T-helper 17 cell (primary cell): ENCODE measurements at regions not wholly inside any gene's neighbourhood (a gene's known extent, or its start where the extent isn't known, plus 50 kb on each side); places are given as distances from the start of the nearest gene placed in this dataset.
A peak's percentile ranks its signal among the peaks of the same experiment; 100 is the strongest.
"Not testable (repeated sequence)": the region's sequence is repeated elsewhere in the genome, so short reads cannot be mapped to it uniquely, and the experiment has no call there.

Experiments used
- ATAC-seq: fragments of 150-1000 bp; cut with Tn5 transposase; 2 replicates; pipeline ENCODE4 v1.10.0; 2021; ENCODE audit warnings: mild to moderate bottlenecking, moderate library complexity
- DNase-seq, 3 donors: peaks; one replicate each; pipeline versions ENCODE4 v3.0.0 to v3.0.0-alpha.2; 2020 to 2021
- H3K9me3 ChIP-seq: one replicate; pipeline ENCODE4 v1.7.0; 2013; ENCODE audit warnings: low read length, mild to moderate bottlenecking; ENCODE audit not compliant: control insufficient read depth, poor library complexity, severe bottlenecking
- H3K27ac Mint-ChIP-seq: one replicate; pipeline ENCODE4 v1.8.0; 2022; ENCODE audit warnings: mild to moderate bottlenecking, moderate library complexity, mixed read lengths
- H3K27me3 Mint-ChIP-seq: one replicate; pipeline ENCODE4 v1.8.0; 2022; ENCODE audit warnings: mixed read lengths
- H3K36me3 Mint-ChIP-seq: one replicate; pipeline ENCODE4 v1.8.0; 2022; ENCODE audit warnings: low read depth, mixed read lengths
- H3K4me1 Mint-ChIP-seq: one replicate; pipeline ENCODE4 v1.8.0; 2022; ENCODE audit warnings: mild to moderate bottlenecking, mixed read lengths
- H3K4me3 Mint-ChIP-seq: one replicate; pipeline ENCODE4 v1.8.0; 2022; ENCODE audit warnings: mild to moderate bottlenecking, moderate library complexity, mixed read lengths

DNA sequence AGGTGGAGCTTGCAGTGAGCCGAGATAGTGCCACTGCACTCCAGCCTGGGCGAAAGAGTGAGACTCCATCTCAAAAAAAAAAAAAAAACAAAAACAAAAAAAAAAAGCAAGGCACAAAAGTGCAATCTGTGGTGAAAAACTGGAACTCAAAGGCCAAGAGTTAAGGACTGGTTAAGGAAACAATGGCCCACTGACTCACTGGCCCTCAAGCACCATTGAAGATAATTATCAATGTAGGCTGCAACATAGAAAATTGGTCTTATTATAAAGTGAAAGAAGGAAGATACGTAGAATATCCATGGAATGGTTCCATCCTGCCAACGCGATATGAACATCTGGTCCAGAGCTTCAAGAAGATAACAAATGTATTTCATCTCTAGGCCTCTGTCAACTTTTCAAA is 444.2 kb downstream of the SOX9 start:
- Mint-ChIP-seq H3K27me3 (no peaks in the 10 kb centered on the region), H3K27ac (no peak overlapping the region), H3K36me3 (no peaks in the 10 kb centered on the region), H3K4me1 (peaks cover 21% of the 10 kb centered on the region), H3K4me3 (no peak overlapping the region)
- H3K9me3 ChIP-seq: no peaks in the 10 kb centered on the region
- no peak for DNase-seq
- no peak for ATAC-seq

DNA sequence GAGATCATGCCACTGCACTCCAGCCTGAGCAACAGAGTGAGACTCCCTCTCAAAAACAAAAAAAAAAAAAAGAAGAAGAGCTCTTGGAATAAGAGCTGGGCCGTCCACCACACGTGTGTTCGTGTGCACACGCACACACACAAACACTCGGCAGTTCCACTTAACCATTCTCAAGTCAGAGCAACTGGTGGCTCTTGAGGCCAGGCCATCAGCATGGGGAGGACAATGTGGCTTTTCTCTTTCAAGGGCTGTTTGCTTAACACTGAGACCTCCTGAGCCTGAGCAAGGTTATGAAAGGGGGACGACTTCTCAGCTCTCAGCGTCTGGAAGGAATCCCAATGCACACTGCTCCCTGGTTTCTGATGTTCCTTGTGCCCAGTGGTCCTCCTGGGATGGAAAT is 444.9 kb downstream of the SOX9 start:
- H3K4me1 Mint-ChIP-seq: peaks cover 19% of the 10 kb centered on the region
- H3K27me3 Mint-ChIP-seq: no peaks in the 10 kb centered on the region
- DNase-seq (no peak), ATAC-seq (no peak)
- H3K4me3 Mint-ChIP-seq: no peak overlapping the region
- H3K27ac Mint-ChIP-seq: peak overlapping the region; percentile 54
- H3K9me3 ChIP-seq: no peaks in the 10 kb centered on the region
- H3K36me3 Mint-ChIP-seq: no peaks in the 10 kb centered on the region

DNA sequence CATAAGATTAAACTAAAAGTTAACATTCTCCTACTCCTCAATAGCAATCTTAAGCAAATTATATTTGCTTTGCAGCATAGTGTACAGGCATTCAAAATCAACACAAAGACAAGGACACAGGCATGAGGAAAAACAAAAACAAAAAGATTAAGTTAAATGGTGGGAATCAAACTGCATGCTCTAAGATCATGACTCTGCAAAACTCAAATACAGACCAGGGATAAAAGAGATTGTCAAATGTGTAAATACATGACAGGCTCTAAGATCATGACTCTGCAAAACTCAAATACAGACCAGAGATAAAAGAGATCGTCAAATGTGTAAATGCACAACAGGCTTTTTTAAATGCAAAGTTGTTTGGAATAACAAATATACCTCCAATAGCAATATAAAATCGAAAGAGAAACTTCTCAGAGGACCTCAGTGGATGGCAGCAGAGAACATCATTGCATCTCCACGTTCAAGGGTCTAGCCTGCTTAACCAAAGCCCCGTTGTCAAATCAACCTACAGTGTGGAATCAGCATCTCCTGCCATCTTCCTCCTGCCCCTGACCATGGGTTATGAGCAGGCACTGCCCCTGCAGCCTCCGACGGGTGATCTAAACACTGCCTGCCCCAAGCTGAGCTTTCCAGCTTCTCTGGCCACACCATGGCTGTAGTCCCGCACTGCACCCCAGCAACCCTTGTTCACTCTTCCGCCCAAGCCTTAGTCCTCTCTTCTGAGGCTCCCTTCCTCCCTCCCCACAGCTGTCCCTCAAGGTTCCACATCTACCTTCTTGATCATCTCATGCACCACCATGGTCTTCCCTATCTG is 446.1 kb downstream of the SOX9 start:
- DNase-seq: no peak
- no peaks in the 10 kb centered on the region for H3K9me3 ChIP-seq
- Mint-ChIP-seq H3K36me3 (no peaks in the 10 kb centered on the region), H3K27me3 (peaks cover under 1% of the 10 kb centered on the region), H3K4me1 (peaks cover 19% of the 10 kb centered on the region), H3K27ac (peak overlapping the region; percentile 54), H3K4me3 (peak overlapping the region; percentile 81)
- no peak for ATAC-seq

GRCh38 chr17:72567774-72568173 is 447.0 kb downstream of the SOX9 start:
- no peaks in the 10 kb centered on the region for H3K36me3 Mint-ChIP-seq
- peaks cover 19% of the 10 kb centered on the region for H3K4me1 Mint-ChIP-seq
- no peak for ATAC-seq
- no peaks in the 10 kb centered on the region for H3K9me3 ChIP-seq
- no peak for DNase-seq
- H3K4me3 Mint-ChIP-seq: peak overlapping the region; percentile 81
- H3K27ac Mint-ChIP-seq: peak overlapping the region; percentile 29
- peaks cover 7% of the 10 kb centered on the region for H3K27me3 Mint-ChIP-seq

GRCh38 chr17:72569148-72569946 is 448.5 kb downstream of the SOX9 start:
- Mint-ChIP-seq H3K36me3 (no peaks in the 10 kb centered on the region), H3K27me3 (peaks cover 14% of the 10 kb centered on the region), H3K4me1 (peaks cover 17% of the 10 kb centered on the region), H3K4me3 (no peak overlapping the region), H3K27ac (no peak overlapping the region)
- ATAC-seq: no peak
- no peak for DNase-seq
- no peaks in the 10 kb centered on the region for H3K9me3 ChIP-seq

DNA sequence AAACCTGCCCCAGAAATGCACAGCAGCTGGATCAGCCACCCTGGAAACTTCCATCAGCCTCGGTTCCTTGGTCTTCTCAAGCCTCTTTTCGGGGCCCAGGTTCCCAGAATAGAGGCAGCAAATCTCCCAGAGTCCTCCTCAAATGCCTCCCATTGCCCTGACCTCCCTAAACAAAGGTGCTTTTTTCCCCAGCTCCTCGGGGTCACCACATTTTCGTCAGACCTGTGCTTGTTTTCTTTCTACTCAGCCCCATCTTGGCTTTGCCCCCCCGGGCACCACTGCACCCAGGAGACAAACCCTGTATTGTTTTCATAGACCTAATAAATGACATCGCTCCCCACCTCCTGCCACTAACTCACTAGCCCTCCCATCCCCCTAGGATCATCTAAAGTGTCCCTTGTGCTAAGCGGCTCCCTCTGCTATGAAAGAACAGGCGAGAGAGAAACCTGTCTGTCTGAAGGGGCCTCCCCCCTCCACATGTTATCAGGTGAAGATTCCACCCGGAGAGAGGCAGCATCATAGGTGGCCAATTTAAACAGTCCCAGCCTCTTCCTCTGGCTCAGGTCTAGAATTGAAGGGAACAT is 451.1 kb downstream of the SOX9 start:
- H3K36me3 Mint-ChIP-seq: no peaks in the 10 kb centered on the region
- H3K27me3 Mint-ChIP-seq: peaks cover 21% of the 10 kb centered on the region
- DNase-seq (no peak), ATAC-seq (no peak)
- H3K4me3 Mint-ChIP-seq: no peak overlapping the region
- no peaks in the 10 kb centered on the region for H3K9me3 ChIP-seq
- H3K27ac Mint-ChIP-seq: no peak overlapping the region
- H3K4me1 Mint-ChIP-seq: peaks cover 6% of the 10 kb centered on the region

- peaks cover 25% of the 10 kb centered on the region for H3K27me3 Mint-ChIP-seq
- ATAC-seq (no peak), DNase-seq (no peak)
- no peak overlapping the region for H3K27ac Mint-ChIP-seq
- H3K4me1 Mint-ChIP-seq: no peaks in the 10 kb centered on the region
- H3K4me3 Mint-ChIP-seq: no peak overlapping the region
- no peaks in the 10 kb centered on the region for H3K36me3 Mint-ChIP-seq
- no peaks in the 10 kb centered on the region for H3K9me3 ChIP-seq
Measured at GRCh38 chr17:72572604-72573491, 452.0 kb downstream of the SOX9 start.

DNA sequence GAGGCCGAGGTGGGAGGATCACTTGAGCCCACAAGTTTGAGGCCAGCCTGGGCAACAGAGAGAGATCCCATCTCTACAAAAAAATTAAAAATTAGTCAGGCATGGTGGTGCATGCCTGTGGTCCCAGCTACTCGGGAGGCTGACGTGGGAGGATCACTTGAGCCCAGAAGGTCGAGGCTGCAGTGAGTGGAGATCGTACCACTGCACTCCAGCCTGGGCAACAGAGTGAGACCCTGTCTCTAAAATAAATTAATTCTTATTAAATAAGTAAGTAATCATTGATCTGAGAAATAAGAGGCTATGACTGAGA is 452.6 kb downstream of the SOX9 start:
- H3K36me3 Mint-ChIP-seq, H3K4me1 Mint-ChIP-seq, H3K4me3 Mint-ChIP-seq, DNase-seq, ATAC-seq, H3K9me3 ChIP-seq, H3K27ac Mint-ChIP-seq: not testable (repeated sequence)
- H3K27me3 Mint-ChIP-seq: peaks cover 25% of the 10 kb centered on the region

DNA sequence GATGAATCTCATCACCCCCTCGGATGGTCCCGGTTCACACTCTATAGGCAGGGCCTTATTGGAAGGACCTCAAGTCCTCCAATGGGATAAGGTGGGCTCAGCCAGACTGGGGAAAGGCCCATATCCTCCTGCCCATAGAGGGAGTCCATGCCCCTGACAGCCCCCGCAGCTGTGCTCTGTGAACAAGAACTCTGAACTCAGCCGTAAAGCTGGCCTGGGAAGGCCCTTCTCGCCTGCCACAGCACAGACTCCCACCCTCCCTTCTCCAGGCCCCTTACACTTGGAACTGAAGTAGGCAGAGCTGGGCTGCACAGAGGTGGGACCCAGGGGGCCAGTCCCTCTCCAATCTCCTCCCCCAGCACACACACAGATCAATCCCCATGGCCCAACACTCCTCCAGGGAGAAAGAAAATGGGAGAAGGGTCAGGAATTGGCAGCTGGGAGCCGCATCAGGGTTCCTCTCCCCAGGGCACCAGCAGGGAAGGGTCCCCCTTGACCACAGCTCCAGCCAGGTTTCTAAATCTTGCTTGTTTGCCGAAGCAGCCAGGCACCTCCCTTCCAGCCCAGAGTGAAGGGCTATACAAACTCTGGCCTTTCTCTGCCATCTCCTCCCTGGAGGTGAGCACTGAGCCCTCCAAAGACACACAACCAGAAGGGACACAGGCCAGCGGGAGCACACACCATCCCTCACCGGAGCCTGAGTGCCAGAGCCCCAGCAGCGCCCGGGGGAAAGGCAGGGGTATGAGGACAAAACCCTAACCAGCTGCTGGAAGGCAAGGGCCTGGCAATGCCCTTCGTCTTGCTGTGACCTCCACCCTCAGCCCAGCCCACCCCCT is 454.1 kb downstream of the SOX9 start:
- no peaks in the 10 kb centered on the region for H3K9me3 ChIP-seq
- peaks cover 25% of the 10 kb centered on the region for H3K27me3 Mint-ChIP-seq
- no peaks in the 10 kb centered on the region for H3K36me3 Mint-ChIP-seq
- DNase-seq (no peak), ATAC-seq (no peak)
- H3K27ac Mint-ChIP-seq: no peak overlapping the region
- no peak overlapping the region for H3K4me3 Mint-ChIP-seq
- peaks cover 3% of the 10 kb centered on the region for H3K4me1 Mint-ChIP-seq

- peaks cover 3% of the 10 kb centered on the region for H3K4me1 Mint-ChIP-seq
- no peak overlapping the region for H3K27ac Mint-ChIP-seq
- H3K36me3 Mint-ChIP-seq: no peaks in the 10 kb centered on the region
- no peaks in the 10 kb centered on the region for H3K9me3 ChIP-seq
- peaks cover 28% of the 10 kb centered on the region for H3K27me3 Mint-ChIP-seq
- no peak overlapping the region for H3K4me3 Mint-ChIP-seq
- no peak for ATAC-seq
- no peak for DNase-seq
Measured at GRCh38 chr17:72575542-72576233, 454.9 kb downstream of the SOX9 start.

DNA sequence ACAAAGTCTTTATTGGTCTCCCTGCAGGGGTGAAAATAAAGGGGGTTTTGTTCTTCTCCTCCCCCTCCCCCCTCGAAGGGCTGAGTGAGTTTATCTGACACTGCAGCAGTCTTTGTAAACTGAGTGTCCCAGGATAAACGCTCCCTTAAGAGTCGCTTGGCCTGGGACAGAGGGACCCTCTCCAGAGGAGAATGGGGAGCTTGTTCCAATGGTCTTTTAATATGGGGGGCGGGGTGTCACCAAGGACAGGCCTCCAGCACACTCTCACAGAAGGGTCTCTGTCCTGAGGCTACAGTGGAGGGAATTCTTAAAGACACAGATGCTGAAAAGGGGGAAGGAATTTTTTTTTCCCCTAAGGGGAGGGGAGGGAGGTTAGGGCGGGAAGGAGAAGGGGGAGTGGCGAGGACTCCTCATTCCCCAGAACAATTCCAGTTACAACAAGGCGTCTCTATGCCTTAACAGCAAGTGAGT is 455.5 kb downstream of the SOX9 start:
- Mint-ChIP-seq H3K27ac (no peak overlapping the region), H3K4me3 (no peak overlapping the region), H3K4me1 (peaks cover 3% of the 10 kb centered on the region), H3K27me3 (peaks cover 31% of the 10 kb centered on the region), H3K36me3 (no peaks in the 10 kb centered on the region)
- DNase-seq (no peak), ATAC-seq (no peak)
- no peaks in the 10 kb centered on the region for H3K9me3 ChIP-seq
